GM23338 (cell line): ENCODE measurements at regions not wholly inside any gene's neighbourhood (a gene's known extent, or its start where the extent isn't known, plus 50 kb on each side); places are given as distances from the start of the nearest gene placed in this dataset.

Experiments
- ATAC-seq: fragments of 200-7000 bp; cut with Tn5 transposase; 3 replicates; pipeline ENCODE4 v1.9.1; 2020
- DNase-seq: peaks from one replicate; pipeline ENCODE4 v3.0.0-alpha.2; 2015; ENCODE audit warnings: low spot score
- H2AFZ ChIP-seq: fragments of 200-600 bp; sonication (generic); 2 replicates; pipeline ENCODE4 v1.8.0; 2016; ENCODE audit warnings: antibody characterized with exemption, mild to moderate bottlenecking, moderate library complexity
- H3F3A ChIP-seq: fragments of 200-600 bp; sonication (generic); replicated peaks from 2 replicates; pipeline ENCODE4 v1.8.0; 2017; ENCODE audit warnings: antibody characterized with exemption, mixed run types, low read depth
- H3K27ac ChIP-seq: fragments of 200-600 bp; sonication (generic); 2 replicates; pipeline ENCODE4 v1.6.1; 2016; ENCODE audit warnings: low read depth
- H3K27me3 ChIP-seq: fragments of 200-600 bp; sonication (generic); 2 replicates; pipeline ENCODE4 v1.8.0; 2016; ENCODE audit warnings: mild to moderate bottlenecking, mixed run types, moderate library complexity; ENCODE audit not compliant: insufficient read depth
- H3K36me3 ChIP-seq: fragments of 200-600 bp; sonication (generic); 2 replicates; pipeline ENCODE4 v1.8.0; 2016; ENCODE audit warnings: mild to moderate bottlenecking; ENCODE audit not compliant: insufficient read depth
- H3K4me1 ChIP-seq: fragments of 200-600 bp; sonication (generic); 2 replicates; pipeline ENCODE4 v1.8.0; 2016; ENCODE audit warnings: mild to moderate bottlenecking, moderate library complexity; ENCODE audit not compliant: insufficient read depth
- H3K4me2 ChIP-seq: fragments of 200-600 bp; sonication (generic); 2 replicates; pipeline ENCODE4 v1.7.1; 2017; ENCODE audit warnings: mixed run types
- H3K4me3 ChIP-seq: fragments of 200-600 bp; sonication (generic); 2 replicates; pipeline ENCODE4 v1.6.1; 2016; ENCODE audit warnings: mixed run types
- H3K79me2 ChIP-seq: fragments of 200-600 bp; sonication (generic); replicated peaks from 2 replicates; pipeline ENCODE4 v1.8.0; 2017; ENCODE audit warnings: mild to moderate bottlenecking; ENCODE audit not compliant: insufficient read depth
- H3K9me2 ChIP-seq: fragments of 200-600 bp; sonication (generic); 2 replicates; pipeline ENCODE4 v1.8.0; 2017; ENCODE audit not compliant: insufficient read depth
- H4K20me1 ChIP-seq: fragments of 200-600 bp; sonication (generic); replicated peaks from 2 replicates; pipeline ENCODE4 v1.8.0; 2017; ENCODE audit warnings: mild to moderate bottlenecking; ENCODE audit not compliant: insufficient read depth
- H3K27ac Mint-ChIP-seq: 2 replicates; pipeline ENCODE4 v1.8.0; 2020; ENCODE audit warnings: inconsistent platforms, mild to moderate bottlenecking, moderate library complexity, mixed read lengths
- H3K27me3 Mint-ChIP-seq: 3 replicates; pipeline ENCODE4 v1.8.0; 2022; ENCODE audit warnings: low read depth, mild to moderate bottlenecking, moderate library complexity, mixed read lengths, inconsistent platforms; ENCODE audit not compliant: insufficient read depth, poor library complexity
- H3K36me3 Mint-ChIP-seq: 3 replicates; pipeline ENCODE4 v1.8.0; 2021; ENCODE audit warnings: low read depth, mild to moderate bottlenecking, inconsistent platforms, moderate library complexity, mixed read lengths
- H3K4me1 Mint-ChIP-seq: 3 replicates; pipeline ENCODE4 v1.8.0; 2020; ENCODE audit warnings: mild to moderate bottlenecking, inconsistent platforms, mixed read lengths
- H3K4me3 Mint-ChIP-seq: 3 replicates; pipeline ENCODE4 v1.8.0; 2021; ENCODE audit warnings: moderate library complexity, mild to moderate bottlenecking, inconsistent platforms, mixed read lengths
- H3K9me3 Mint-ChIP-seq: 3 replicates; pipeline ENCODE4 v1.8.0; 2020; ENCODE audit warnings: moderate library complexity, mild to moderate bottlenecking, inconsistent platforms, mixed read lengths
- CREB1 ChIP-seq: fragments of 250-450 bp; sonication (Bioruptor Pico); IDR thresholded peaks from 2 replicates; pipeline ENCODE4 v1.5.0; 2020; ENCODE audit warnings: low read depth, mild to moderate bottlenecking, moderate library complexity
- CTCF ChIP-seq, 2 experiments: fragments of 200-600 bp in 1 of 2; sonication (generic) in 1 of 2; conservative IDR thresholded peaks; 2 replicates each; pipeline versions ENCODE4 v1.5.1 to v1.6.1; 2016 to 2017; ENCODE audit warnings: antibody characterized with exemption in 2 of 2, low read depth in 2 of 2, mild to moderate bottlenecking in 2 of 2, moderate library complexity in 1 of 2
- EZH2 ChIP-seq: fragments of 200-600 bp; sonication (generic); IDR thresholded peaks from one replicate; pipeline ENCODE4 v1.8.0; 2017; ENCODE audit warnings: antibody characterized with exemption, mild to moderate bottlenecking, low read depth; ENCODE audit not compliant: unreplicated experiment
- EZH2phosphoT487 ChIP-seq: fragments of 200-600 bp; sonication (generic); IDR thresholded peaks from one replicate; pipeline ENCODE4 v1.8.1; 2018; ENCODE audit warnings: antibody characterized with exemption; ENCODE audit not compliant: unreplicated experiment
- JUNB ChIP-seq: IDR thresholded peaks from one replicate; pipeline ENCODE4 v1.6.1; 2016; ENCODE audit warnings: antibody characterized with exemption; ENCODE audit not compliant: unreplicated experiment
- NANOG ChIP-seq: IDR thresholded peaks from 2 replicates; pipeline ENCODE4 v1.6.1; 2016; ENCODE audit warnings: antibody characterized with exemption, borderline replicate concordance
- POLR2AphosphoS5 ChIP-seq: IDR thresholded peaks from 2 replicates; pipeline ENCODE4 v1.6.1; 2016; ENCODE audit warnings: antibody characterized with exemption, low read depth
- STAT1 ChIP-seq: IDR thresholded peaks from one replicate; pipeline ENCODE4 v1.6.1; 2016; ENCODE audit warnings: antibody characterized with exemption; ENCODE audit not compliant: unreplicated experiment
- ZNF114 ChIP-seq: fragments of 250-450 bp; sonication (Bioruptor Pico); IDR thresholded peaks from 2 replicates; pipeline ENCODE4 v1.5.0; 2020; ENCODE audit warnings: mild to moderate bottlenecking, moderate library complexity
- ZNF331 ChIP-seq: fragments of 250-450 bp; sonication (Bioruptor Pico); IDR thresholded peaks from 2 replicates; pipeline ENCODE4 v1.5.0; 2020; ENCODE audit warnings: low read depth, mild to moderate bottlenecking, moderate library complexity
- ZNF462 ChIP-seq: fragments of 250-450 bp; sonication (Bioruptor Pico); IDR thresholded peaks from 2 replicates; pipeline ENCODE4 v1.5.0; 2020; ENCODE audit warnings: mild to moderate bottlenecking, moderate library complexity
- TF ChIP-seq, protein P1 (sequence below): IDR thresholded peaks from one replicate; pipeline ENCODE4 v1.6.1; 2018; ENCODE audit warnings: antibody characterized with exemption; ENCODE audit not compliant: unreplicated experiment
- TF ChIP-seq, protein P2 (sequence below): IDR thresholded peaks from 2 replicates; pipeline ENCODE4 v1.6.1; 2016; ENCODE audit warnings: antibody characterized with exemption

- Histone ChIP-seq H3K4me3 (no peak overlapping the region), H3F3A (no peaks in the 10 kb centered on the region), H3K4me1 (no peaks in the 10 kb centered on the region), H3K79me2 (no peaks in the 10 kb centered on the region), H3K9me2 (0 out of 2 replicates have a peak, but pooled peaks cover 3% of the 10 kb centered on the region), H3K27ac (no peak overlapping the region), H3K4me2 (no peak overlapping the region), H3K27me3 (no peaks in the 10 kb centered on the region), H4K20me1 (no peaks in the 10 kb centered on the region), H3K36me3 (no peaks in the 10 kb centered on the region), H2AFZ (no peak overlapping the region)
- Mint-ChIP-seq H3K36me3 (no peaks in the 10 kb centered on the region), H3K4me3 (no peak overlapping the region), H3K9me3 (no peaks in the 10 kb centered on the region), H3K27ac (no peak overlapping the region), H3K27me3 (no peaks in the 10 kb centered on the region), H3K4me1 (peaks cover 4% of the 10 kb centered on the region; the same call in 1 of the 3 replicates)
- ATAC-seq (no peak), DNase-seq (no peak)
- no peak for TF ChIP-seq CTCF (conservative IDR thresholded peaks at IDR 0.05; ENCODE audit: low read depth in 2 of 2)
- TF ChIP-seq, protein P1, sequence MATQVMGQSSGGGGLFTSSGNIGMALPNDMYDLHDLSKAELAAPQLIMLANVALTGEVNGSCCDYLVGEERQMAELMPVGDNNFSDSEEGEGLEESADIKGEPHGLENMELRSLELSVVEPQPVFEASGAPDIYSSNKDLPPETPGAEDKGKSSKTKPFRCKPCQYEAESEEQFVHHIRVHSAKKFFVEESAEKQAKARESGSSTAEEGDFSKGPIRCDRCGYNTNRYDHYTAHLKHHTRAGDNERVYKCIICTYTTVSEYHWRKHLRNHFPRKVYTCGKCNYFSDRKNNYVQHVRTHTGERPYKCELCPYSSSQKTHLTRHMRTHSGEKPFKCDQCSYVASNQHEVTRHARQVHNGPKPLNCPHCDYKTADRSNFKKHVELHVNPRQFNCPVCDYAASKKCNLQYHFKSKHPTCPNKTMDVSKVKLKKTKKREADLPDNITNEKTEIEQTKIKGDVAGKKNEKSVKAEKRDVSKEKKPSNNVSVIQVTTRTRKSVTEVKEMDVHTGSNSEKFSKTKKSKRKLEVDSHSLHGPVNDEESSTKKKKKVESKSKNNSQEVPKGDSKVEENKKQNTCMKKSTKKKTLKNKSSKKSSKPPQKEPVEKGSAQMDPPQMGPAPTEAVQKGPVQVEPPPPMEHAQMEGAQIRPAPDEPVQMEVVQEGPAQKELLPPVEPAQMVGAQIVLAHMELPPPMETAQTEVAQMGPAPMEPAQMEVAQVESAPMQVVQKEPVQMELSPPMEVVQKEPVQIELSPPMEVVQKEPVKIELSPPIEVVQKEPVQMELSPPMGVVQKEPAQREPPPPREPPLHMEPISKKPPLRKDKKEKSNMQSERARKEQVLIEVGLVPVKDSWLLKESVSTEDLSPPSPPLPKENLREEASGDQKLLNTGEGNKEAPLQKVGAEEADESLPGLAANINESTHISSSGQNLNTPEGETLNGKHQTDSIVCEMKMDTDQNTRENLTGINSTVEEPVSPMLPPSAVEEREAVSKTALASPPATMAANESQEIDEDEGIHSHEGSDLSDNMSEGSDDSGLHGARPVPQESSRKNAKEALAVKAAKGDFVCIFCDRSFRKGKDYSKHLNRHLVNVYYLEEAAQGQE, result no peak
- TF ChIP-seq EZH2, result no peak
- TF ChIP-seq, protein P2, sequence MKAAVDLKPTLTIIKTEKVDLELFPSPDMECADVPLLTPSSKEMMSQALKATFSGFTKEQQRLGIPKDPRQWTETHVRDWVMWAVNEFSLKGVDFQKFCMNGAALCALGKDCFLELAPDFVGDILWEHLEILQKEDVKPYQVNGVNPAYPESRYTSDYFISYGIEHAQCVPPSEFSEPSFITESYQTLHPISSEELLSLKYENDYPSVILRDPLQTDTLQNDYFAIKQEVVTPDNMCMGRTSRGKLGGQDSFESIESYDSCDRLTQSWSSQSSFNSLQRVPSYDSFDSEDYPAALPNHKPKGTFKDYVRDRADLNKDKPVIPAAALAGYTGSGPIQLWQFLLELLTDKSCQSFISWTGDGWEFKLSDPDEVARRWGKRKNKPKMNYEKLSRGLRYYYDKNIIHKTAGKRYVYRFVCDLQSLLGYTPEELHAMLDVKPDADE, result no peak
- no peak for TF ChIP-seq ZNF331 (CRISPR knock-in tag)
- TF ChIP-seq CREB1, result no peak
- TF ChIP-seq ZNF114 (CRISPR knock-in tag), result no peak
- TF ChIP-seq EZH2phosphoT487, result no peak
- TF ChIP-seq ZNF462, result no peak
- no peak for TF ChIP-seq JUNB
- no peak for TF ChIP-seq POLR2AphosphoS5
- TF ChIP-seq STAT1, result no peak
- TF ChIP-seq NANOG, result no peak
These were observed 511.1 kb upstream of the MAP3K7 start for GRCh38 chr6:91098006-91098405.
